KMS-11 (cell line): ENCODE measurements at regions not wholly inside any gene's neighbourhood (a gene's known extent, or its start where the extent isn't known, plus 50 kb on each side); places are given as distances from the start of the nearest gene placed in this dataset.

Experiments
- H2AFZ ChIP-seq: fragments of 200-600 bp; sonication (generic); 2 replicates; pipeline ENCODE4 v1.6.1; 2016; ENCODE audit warnings: antibody characterized with exemption, mixed run types, low read depth
- H3K27ac ChIP-seq: fragments of 200-600 bp; sonication (generic); 2 replicates; pipeline ENCODE4 v1.6.1; 2016; ENCODE audit warnings: mild to moderate bottlenecking, mixed run types
- H3K27me3 ChIP-seq: fragments of 200-600 bp; sonication (generic); 2 replicates; pipeline ENCODE4 v1.6.1; 2017; ENCODE audit warnings: mild to moderate bottlenecking, low read depth, mixed run types, moderate library complexity; ENCODE audit not compliant: insufficient read depth
- H3K36me3 ChIP-seq: fragments of 200-600 bp; sonication (generic); 2 replicates; pipeline ENCODE4 v1.6.1; 2017; ENCODE audit warnings: mild to moderate bottlenecking, mixed run types; ENCODE audit not compliant: insufficient read depth
- H3K4me1 ChIP-seq: fragments of 200-600 bp; sonication (generic); 2 replicates; pipeline ENCODE4 v1.6.1; 2016; ENCODE audit warnings: mild to moderate bottlenecking, low read depth, mixed run types; ENCODE audit not compliant: poor library complexity, severe bottlenecking
- H3K4me2 ChIP-seq: fragments of 200-600 bp; sonication (generic); 2 replicates; pipeline ENCODE4 v1.7.0; 2016; ENCODE audit warnings: mild to moderate bottlenecking, mixed run types
- H3K4me3 ChIP-seq: fragments of 200-600 bp; sonication (generic); IDR thresholded peaks from 2 replicates; pipeline ENCODE4 v1.6.1; 2017; ENCODE audit warnings: low read depth, low read length, mixed read lengths; ENCODE audit not compliant: insufficient read depth
- H3K79me2 ChIP-seq: fragments of 200-600 bp; sonication (generic); 2 replicates; pipeline ENCODE4 v1.6.1; 2016; ENCODE audit warnings: low read depth, mixed run types; ENCODE audit not compliant: insufficient read depth
- H3K9ac ChIP-seq: fragments of 200-600 bp; sonication (generic); 2 replicates; pipeline ENCODE4 v1.6.1; 2016; ENCODE audit warnings: mild to moderate bottlenecking, mixed run types
- H4K20me1 ChIP-seq: fragments of 200-600 bp; sonication (generic); 2 replicates; pipeline ENCODE4 v1.6.1; 2016; ENCODE audit warnings: mild to moderate bottlenecking, mixed run types; ENCODE audit not compliant: insufficient read depth
- CTCF ChIP-seq: fragments of 200-600 bp; sonication (generic); conservative IDR thresholded peaks from 2 replicates; pipeline ENCODE4 v1.6.1; 2017; ENCODE audit warnings: low read depth, mild to moderate bottlenecking, antibody characterized with exemption, low read length, moderate library complexity, mixed read lengths

GRCh38 chr4:112735474-112735951, 98.6 kb downstream of the LARP7 start:
- Histone ChIP-seq H4K20me1 (no peaks in the 10 kb centered on the region), H3K9ac (no peak overlapping the region), H3K4me1 (peaks cover 15% of the 10 kb centered on the region), H2AFZ (no peak overlapping the region), H3K4me2 (no peak overlapping the region), H3K79me2 (no peaks in the 10 kb centered on the region), H3K4me3 (no peak overlapping the region), H3K27me3 (no peaks in the 10 kb centered on the region), H3K27ac (no peak overlapping the region), H3K36me3 (no peaks in the 10 kb centered on the region)
- no peak for TF ChIP-seq CTCF

- no peak overlapping the region for H2AFZ ChIP-seq
- H3K27ac ChIP-seq = no peak overlapping the region
- H3K36me3 ChIP-seq = no peaks in the 10 kb centered on the region
- H3K9ac ChIP-seq = no peak overlapping the region
- H3K4me2 ChIP-seq = no peak overlapping the region
- no peaks in the 10 kb centered on the region for H3K27me3 ChIP-seq
- H3K4me3 ChIP-seq = no peak overlapping the region
- TF ChIP-seq CTCF = no peak
- peaks cover 15% of the 10 kb centered on the region for H3K4me1 ChIP-seq
- H4K20me1 ChIP-seq = no peaks in the 10 kb centered on the region
- no peaks in the 10 kb centered on the region for H3K79me2 ChIP-seq
Observed at GRCh38 chr4:112736718-112737135, 99.8 kb downstream of the LARP7 start.

GRCh38 chr4:112739442-112739841, 102.5 kb downstream of the LARP7 start:
- Histone ChIP-seq H3K9ac (no peak overlapping the region), H3K4me1 (peaks cover 15% of the 10 kb centered on the region), H2AFZ (no peak overlapping the region), H3K27ac (no peak overlapping the region), H3K4me2 (no peak overlapping the region), H3K79me2 (no peaks in the 10 kb centered on the region), H3K27me3 (no peaks in the 10 kb centered on the region), H4K20me1 (no peaks in the 10 kb centered on the region), H3K36me3 (no peaks in the 10 kb centered on the region), H3K4me3 (no peak overlapping the region)
- no peak for TF ChIP-seq CTCF

- no peak overlapping the region for H3K27ac ChIP-seq
- H4K20me1 ChIP-seq = no peaks in the 10 kb centered on the region
- no peak for TF ChIP-seq CTCF
- H3K27me3 ChIP-seq = no peaks in the 10 kb centered on the region
- H2AFZ ChIP-seq = no peak overlapping the region
- H3K79me2 ChIP-seq = no peaks in the 10 kb centered on the region
- no peaks in the 10 kb centered on the region for H3K36me3 ChIP-seq
- H3K4me3 ChIP-seq = no peak overlapping the region
- no peak overlapping the region for H3K9ac ChIP-seq
- H3K4me2 ChIP-seq = no peak overlapping the region
- no peaks in the 10 kb centered on the region for H3K4me1 ChIP-seq
Observed at GRCh38 chr4:112747036-112747435, 110.1 kb downstream of the LARP7 start.
